NCI-H2029 treated with DMSO at 0.1 percent for 48 hours (cell line): ENCODE measurements at regions not wholly inside any gene's neighbourhood (a gene's known extent, or its start where the extent isn't known, plus 50 kb on each side); places are given as distances from the start of the nearest gene placed in this dataset.

Experiments
- DNase-seq: peaks from one replicate; lab custom pipeline; 2025; lab: John Stamatoyannopoulos, UW

- peak; percentile 79 for DNase-seq
Measured at GRCh38 chr6:157756708-157757429, 66.2 kb upstream of the SNX9 start.

- DNase-seq, result no peak
Measured at GRCh38 chr6:157757430-157758403, 65.3 kb upstream of the SNX9 start.

- no peak for DNase-seq
Measured at GRCh38 chr6:157758516-157759023, 64.5 kb upstream of the SNX9 start.

- no peak for DNase-seq
Measured at GRCh38 chr6:157759028-157759427, 64.0 kb upstream of the SNX9 start.

GRCh38 chr6:157760137-157760536, 62.9 kb upstream of the SNX9 start:
- DNase-seq, result no peak

- no peak for DNase-seq
Measured at GRCh38 chr6:157760589-157761330, 62.3 kb upstream of the SNX9 start.

GRCh38 chr6:157761331-157761921, 61.6 kb upstream of the SNX9 start:
- no peak for DNase-seq

GRCh38 chr6:157761926-157762325, 61.1 kb upstream of the SNX9 start:
- DNase-seq, result no peak

- no peak for DNase-seq
Measured at GRCh38 chr6:157762636-157763035, 60.4 kb upstream of the SNX9 start.

- DNase-seq, result peak; percentile 93
Measured at GRCh38 chr6:157763129-157763903, 59.7 kb upstream of the SNX9 start.

- DNase-seq, result no peak
Measured at GRCh38 chr6:157763904-157764177, 59.2 kb upstream of the SNX9 start.

- no peak for DNase-seq
Measured at GRCh38 chr6:157764178-157765068, 58.6 kb upstream of the SNX9 start.

GRCh38 chr6:157766901-157767774, 55.9 kb upstream of the SNX9 start:
- no peak for DNase-seq

- no peak for DNase-seq
Measured at GRCh38 chr6:157767775-157768156, 55.3 kb upstream of the SNX9 start.

- no peak for DNase-seq
Measured at GRCh38 chr6:157768304-157768703, 54.7 kb upstream of the SNX9 start.

- no peak for DNase-seq
Measured at GRCh38 chr6:157768863-157769551, 54.0 kb upstream of the SNX9 start.

- DNase-seq, result no peak
Measured at GRCh38 chr6:157769776-157770426, 53.1 kb upstream of the SNX9 start.

- DNase-seq, result no peak
Measured at GRCh38 chr6:157770946-157771345, 52.1 kb upstream of the SNX9 start.
